ENCODE measurements at regions not wholly inside any gene's neighbourhood (a gene's known extent, or its start where the extent isn't known, plus 50 kb on each side); places are given as distances from the start of the nearest gene placed in this dataset.
"Not testable (repeated sequence)": the region's sequence is repeated elsewhere in the genome, so short reads cannot be mapped to it uniquely, and the experiment has no call there.

DNA sequence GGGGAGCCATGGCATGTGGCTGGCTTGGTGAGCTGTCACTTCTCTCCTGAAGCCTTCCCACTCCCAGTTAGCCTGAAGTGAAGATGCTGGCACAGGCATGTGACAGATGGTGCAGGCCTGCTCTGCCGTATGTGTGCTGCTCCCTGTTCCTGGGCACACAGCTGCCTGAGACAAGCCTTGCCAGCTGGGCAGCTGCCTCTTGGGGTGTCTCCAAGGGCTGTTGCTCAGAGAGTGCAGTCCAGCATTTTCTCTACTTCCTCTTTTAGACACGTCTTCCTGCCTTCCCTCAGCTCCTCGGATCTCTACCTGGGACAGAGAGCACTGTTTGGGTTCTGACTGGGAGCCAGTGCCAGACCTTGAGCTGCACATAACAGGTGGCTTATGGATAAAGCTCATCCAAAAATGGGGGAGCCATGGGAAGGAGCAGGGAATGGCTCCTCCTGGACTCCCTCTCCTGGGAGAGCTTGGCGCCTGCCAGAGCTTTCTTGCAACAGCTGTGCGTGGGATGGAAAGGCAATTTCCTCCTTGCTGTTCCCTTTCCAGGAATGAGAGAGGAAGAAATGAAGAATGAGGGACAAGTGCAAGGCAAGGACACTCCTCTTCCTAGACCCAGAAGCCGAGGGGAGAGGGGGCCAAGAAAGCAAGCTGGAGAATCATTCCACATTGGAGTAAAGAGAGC, 132.9 kb downstream of the MSL3 start:
- Histone ChIP-seq H3K9me3 (ENCODE audit: low read depth) (no peaks in the 10 kb centered on the region), H3K27me3 (replicated peaks; ENCODE audit: insufficient read depth) (no peaks in the 10 kb centered on the region), H3K27ac (no peak overlapping the region), H3K4me2 (ENCODE audit: unreplicated experiment) (no peak overlapping the region), H3K9ac (no peak overlapping the region), H3K79me2 (ENCODE audit: insufficient read depth) (no peaks in the 10 kb centered on the region), H3K9me2 (ENCODE audit: insufficient read depth) (no peaks in the 10 kb centered on the region), H3F3A (ENCODE audit: insufficient read depth) (no peaks in the 10 kb centered on the region), H2AFZ (no peak overlapping the region), H3K36me3 (ENCODE audit: low read depth) (no peaks in the 10 kb centered on the region), H4K20me1 (ENCODE audit: insufficient read depth) (no peaks in the 10 kb centered on the region), H3K4me1 (ENCODE audit: insufficient read depth) (no peaks in the 10 kb centered on the region), H3K4me3 (no peak overlapping the region)
- TF ChIP-seq EZH2 (IDR thresholded peaks at IDR 0.05; ENCODE audit: insufficient read depth, poor library complexity, severe bottlenecking) (no peak), EZH2phosphoT487 (IDR thresholded peaks at IDR 0.05; ENCODE audit: insufficient read depth, low read depth) (no peak)
- 0% methylated on average over 4 to 6 of the region's 6 CpGs for WGBS, 2 experiments (ENCODE audit: low coverage in 1 of 2, low lambda C conversion rate in 2 of 2, missing lambda C conversion rate in 2 of 2)
- in situ Hi-C loops (cut with MboI): no loop called here
- no peak for DNase-seq

DNA sequence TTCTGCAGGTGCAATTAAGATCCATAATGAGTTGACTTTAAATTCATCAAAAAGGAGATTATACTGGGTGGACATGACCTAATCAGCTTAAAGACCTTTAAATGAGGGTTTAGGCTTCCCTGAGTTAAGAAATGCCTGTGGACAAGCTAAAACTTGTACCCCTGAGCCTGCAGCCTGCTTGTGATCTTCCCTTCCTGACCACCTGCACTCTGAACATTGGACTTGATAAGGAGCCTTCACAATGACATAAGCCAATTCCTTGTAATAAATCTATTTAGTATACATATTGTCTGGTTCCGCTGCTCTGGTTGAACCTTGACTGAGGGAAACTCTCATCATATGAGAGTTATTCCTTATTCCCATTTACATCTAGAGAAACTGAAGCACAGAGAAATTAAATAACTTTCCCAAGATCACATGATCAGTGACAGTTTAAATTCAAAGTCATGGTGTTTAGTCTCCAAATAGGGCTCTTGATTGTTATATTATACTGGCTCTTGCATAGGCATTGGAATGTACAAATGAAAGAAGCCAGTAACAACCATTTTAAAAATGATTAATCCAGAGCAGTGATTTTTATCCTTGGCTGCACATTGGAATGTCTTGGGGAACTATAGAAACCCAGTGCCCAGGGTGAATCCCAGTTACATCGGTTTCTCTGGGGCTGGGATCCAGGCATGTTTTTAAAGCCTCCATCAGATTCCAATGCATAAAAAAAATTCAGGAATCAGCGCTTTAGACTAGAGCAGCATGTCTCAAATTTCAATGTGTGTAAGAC, 136.1 kb downstream of the MSL3 start:
- H3K9ac ChIP-seq: no peak overlapping the region
- in situ Hi-C loops (cut with MboI): no loop called here
- no peak overlapping the region for H3K27ac ChIP-seq
- TF ChIP-seq EZH2 (IDR thresholded peaks at IDR 0.05; ENCODE audit: insufficient read depth, poor library complexity, severe bottlenecking) (no peak), EZH2phosphoT487 (IDR thresholded peaks at IDR 0.05; ENCODE audit: insufficient read depth, low read depth) (no peak)
- H2AFZ ChIP-seq: no peak overlapping the region
- H3K4me1 ChIP-seq (ENCODE audit: insufficient read depth): no peaks in the 10 kb centered on the region
- H3K36me3 ChIP-seq (ENCODE audit: low read depth): no peaks in the 10 kb centered on the region
- H3K79me2 ChIP-seq (ENCODE audit: insufficient read depth): no peaks in the 10 kb centered on the region
- H3K9me2 ChIP-seq (ENCODE audit: insufficient read depth): no peaks in the 10 kb centered on the region
- no peaks in the 10 kb centered on the region for H3K9me3 ChIP-seq (ENCODE audit: low read depth)
- 12 to 19% methylated on average over 3 of the region's 3 CpGs for WGBS, 2 experiments (ENCODE audit: low coverage in 1 of 2, low lambda C conversion rate in 2 of 2, missing lambda C conversion rate in 2 of 2)
- no peaks in the 10 kb centered on the region for H4K20me1 ChIP-seq (ENCODE audit: insufficient read depth)
- no peak for DNase-seq
- H3K4me2 ChIP-seq (ENCODE audit: unreplicated experiment): no peak overlapping the region
- no peak overlapping the region for H3K4me3 ChIP-seq
- H3K27me3 ChIP-seq (replicated peaks; ENCODE audit: insufficient read depth): no peaks in the 10 kb centered on the region
- H3F3A ChIP-seq (ENCODE audit: insufficient read depth): no peaks in the 10 kb centered on the region

DNA sequence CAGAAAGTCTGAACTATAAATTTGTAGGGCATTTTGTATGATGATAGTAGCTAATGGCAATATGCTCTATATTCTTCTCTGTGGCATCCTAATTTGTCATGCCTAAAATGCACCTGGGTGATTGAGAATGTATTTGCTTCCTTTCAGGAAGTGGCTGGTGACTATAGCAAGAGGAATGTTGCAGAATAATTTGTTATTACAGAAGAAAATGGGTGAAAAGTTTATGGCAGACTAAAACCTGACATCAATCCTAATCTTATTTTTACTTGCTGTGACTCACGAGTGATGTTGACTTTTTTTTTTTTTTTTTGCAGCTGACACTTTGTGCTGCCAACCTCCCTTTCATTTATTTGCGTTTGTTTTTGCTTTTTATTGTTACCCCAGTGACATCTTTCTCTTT, 141.1 kb downstream of the MSL3 start:
- H4K20me1 ChIP-seq (ENCODE audit: insufficient read depth): no peaks in the 10 kb centered on the region
- H3K4me1 ChIP-seq (ENCODE audit: insufficient read depth): no peaks in the 10 kb centered on the region
- H3K4me2 ChIP-seq (ENCODE audit: unreplicated experiment): no peak overlapping the region
- no peaks in the 10 kb centered on the region for H3K9me3 ChIP-seq (ENCODE audit: low read depth)
- H2AFZ ChIP-seq: no peak overlapping the region
- no peak for TF ChIP-seq EZH2phosphoT487 (IDR thresholded peaks at IDR 0.05; ENCODE audit: insufficient read depth, low read depth)
- DNase-seq: no peak
- H3K9me2 ChIP-seq (ENCODE audit: insufficient read depth): no peaks in the 10 kb centered on the region
- no peak overlapping the region for H3K27ac ChIP-seq
- no peaks in the 10 kb centered on the region for H3K79me2 ChIP-seq (ENCODE audit: insufficient read depth)
- in situ Hi-C loops (cut with MboI): no loop called here
- no peak overlapping the region for H3K9ac ChIP-seq
- H3F3A ChIP-seq (ENCODE audit: insufficient read depth): no peaks in the 10 kb centered on the region
- no peaks in the 10 kb centered on the region for H3K36me3 ChIP-seq (ENCODE audit: low read depth)
- H3K4me3 ChIP-seq: no peak overlapping the region
- 0% methylated on average over 2 of the region's 2 CpGs for WGBS, 2 experiments (ENCODE audit: low coverage in 1 of 2, low lambda C conversion rate in 2 of 2, missing lambda C conversion rate in 2 of 2)
- H3K27me3 ChIP-seq (replicated peaks; ENCODE audit: insufficient read depth): no peaks in the 10 kb centered on the region

DNA sequence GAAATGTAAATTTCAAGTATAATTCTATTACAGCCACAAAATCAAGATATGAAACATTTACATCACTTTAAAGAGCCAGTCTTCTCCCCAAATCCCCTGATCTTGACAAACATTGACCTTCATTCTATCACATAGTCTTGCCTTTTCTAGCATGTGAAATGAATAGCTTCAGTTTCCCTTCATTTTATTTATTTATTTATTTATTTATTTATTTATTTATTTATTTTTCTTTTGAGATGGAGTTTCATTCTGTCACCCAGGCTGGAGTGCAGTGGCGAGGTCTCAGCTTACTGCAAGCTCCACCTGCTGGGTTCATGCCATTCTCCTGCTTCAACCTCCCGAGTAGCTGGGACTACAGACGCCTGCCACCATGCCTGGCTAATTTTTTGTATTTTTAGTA, 147.9 kb downstream of the MSL3 start:
- H3F3A ChIP-seq (ENCODE audit: insufficient read depth); H4K20me1 ChIP-seq (ENCODE audit: insufficient read depth); H3K4me3 ChIP-seq; H3K27me3 ChIP-seq (replicated peaks; ENCODE audit: insufficient read depth); in situ Hi-C loops (cut with MboI); H3K9me2 ChIP-seq (ENCODE audit: insufficient read depth); H3K9me3 ChIP-seq (ENCODE audit: low read depth); DNase-seq; H3K36me3 ChIP-seq (ENCODE audit: low read depth); H3K4me1 ChIP-seq (ENCODE audit: insufficient read depth); H3K27ac ChIP-seq; H3K4me2 ChIP-seq (ENCODE audit: unreplicated experiment); H3K9ac ChIP-seq; H3K79me2 ChIP-seq (ENCODE audit: insufficient read depth); H2AFZ ChIP-seq: not testable (repeated sequence)
- 5 to 11% methylated on average over 2 to 3 of the region's 3 CpGs for WGBS, 2 experiments (ENCODE audit: low coverage in 1 of 2, low lambda C conversion rate in 2 of 2, missing lambda C conversion rate in 2 of 2)

Measured in GM23248 (cell line).